Caco-2 (cell line): ENCODE measurements at regions not wholly inside any gene's neighbourhood (a gene's known extent, or its start where the extent isn't known, plus 50 kb on each side); places are given as distances from the start of the nearest gene placed in this dataset.

ENCODE experiments used
- BruUV-seq: library from RNA; stranded (reverse); fragments of 400-500 nt; replicated peaks from 2 replicates; lab custom pipeline; 2021; lab: Mats Ljungman, UMichigan
- CTCF ChIA-PET: fragments of 300-600 bp; sonication (Branson Sonifier 250); formaldehyde crosslinking; loops from one replicate; lab custom pipeline; 2022; ENCODE audit warnings: antibody characterized with exemption; lab: Charles Lee
- POLR2A ChIA-PET: fragments of 300-600 bp; sonication (Branson Sonifier 250); formaldehyde crosslinking; loops from one replicate; lab custom pipeline; 2022; ENCODE audit warnings: antibody characterized with exemption; lab: Charles Lee
- DNase-seq, 2 experiments: peaks; one replicate each; pipeline versions ENCODE4 v3.0.0 to v3.0.0-alpha.2; 2020 to 2022
- H3K27me3 ChIP-seq: replicated peaks from 2 replicates; pipeline ENCODE4 v1.6.0; 2011; ENCODE audit warnings: low read length; ENCODE audit not compliant: control insufficient read depth, insufficient read depth
- H3K36me3 ChIP-seq: 2 replicates; pipeline ENCODE4 v1.5.1; 2011; ENCODE audit warnings: low read length; ENCODE audit not compliant: control insufficient read depth, insufficient read depth
- H3K4me1 ChIP-seq: fragments of 250-450 bp; sonication (Bioruptor Pico); 2 replicates; pipeline ENCODE4 v1.5.1; 2020; ENCODE audit warnings: mild to moderate bottlenecking
- H3K4me3 ChIP-seq: 2 replicates; pipeline ENCODE4 v1.5.1; 2011; ENCODE audit warnings: low read depth, mild to moderate bottlenecking, control low read depth, low read length
- H3K9me3 ChIP-seq: fragments of 250-450 bp; sonication (Bioruptor Pico); 2 replicates; pipeline ENCODE4 v1.5.1; 2020; ENCODE audit warnings: mild to moderate bottlenecking, moderate library complexity
- H3K27ac Mint-ChIP-seq: one replicate; pipeline ENCODE4 v1.8.0; 2022; ENCODE audit warnings: mixed read lengths; ENCODE audit not compliant: unreplicated experiment
- H3K27me3 Mint-ChIP-seq: one replicate; pipeline ENCODE4 v1.8.0; 2022; ENCODE audit warnings: mixed read lengths; ENCODE audit not compliant: insufficient read depth, unreplicated experiment
- H3K36me3 Mint-ChIP-seq: one replicate; pipeline ENCODE4 v1.8.0; 2022; ENCODE audit warnings: mild to moderate bottlenecking, mixed read lengths; ENCODE audit not compliant: insufficient read depth, unreplicated experiment
- H3K4me1 Mint-ChIP-seq: one replicate; pipeline ENCODE4 v1.8.0; 2022; ENCODE audit warnings: low read depth, mixed read lengths; ENCODE audit not compliant: unreplicated experiment
- H3K4me3 Mint-ChIP-seq: one replicate; pipeline ENCODE4 v1.8.0; 2022; ENCODE audit warnings: mild to moderate bottlenecking, moderate library complexity, mixed read lengths; ENCODE audit not compliant: unreplicated experiment
- H3K9me3 Mint-ChIP-seq: one replicate; pipeline ENCODE4 v1.8.0; 2022; ENCODE audit warnings: mixed read lengths; ENCODE audit not compliant: unreplicated experiment
- CTCF ChIP-seq, 2 experiments: fragments of 200-600 bp in 1 of 2; IDR thresholded peaks; 1 replicate in 1 of 2; 2 replicates in 1 of 2; pipeline versions ENCODE4 v1.5.1 to v1.8.0; 2011 to 2022; ENCODE audit warnings: antibody characterized with exemption in 1 of 2, control low read depth in 1 of 2, inconsistent platforms in 1 of 2, low read depth in 1 of 2, low read length in 1 of 2, mild to moderate bottlenecking in 1 of 2, moderate library complexity in 1 of 2; ENCODE audit not compliant: insufficient read depth in 1 of 2, severe bottlenecking in 1 of 2, unreplicated experiment in 1 of 2
- intact Hi-C: fragments of 100-400 bp; cut with micrococcal nuclease; formaldehyde crosslinking; loops from one replicate; pipeline ENCODE4 v1.10.0; 2022; ENCODE audit not compliant: unreplicated experiment

GRCh38 chr5:153080940-153081339, 409.5 kb upstream of the GRIA1 start:
- peaks cover 14% of the 10 kb centered on the region for H3K4me1 ChIP-seq
- CTCF ChIA-PET: no interaction called here
- H3K27ac Mint-ChIP-seq: no peak overlapping the region
- H3K36me3 ChIP-seq: no peaks in the 10 kb centered on the region
- POLR2A ChIA-PET: no interaction called here
- no TSS peak for BruUV-seq
- peaks cover 8% of the 10 kb centered on the region for H3K9me3 Mint-ChIP-seq
- no peaks in the 10 kb centered on the region for H3K27me3 Mint-ChIP-seq
- H3K4me1 Mint-ChIP-seq: no peaks in the 10 kb centered on the region
- H3K27me3 ChIP-seq: no peaks in the 10 kb centered on the region
- no peak overlapping the region for H3K4me3 ChIP-seq
- H3K4me3 Mint-ChIP-seq: no peak overlapping the region
- TF ChIP-seq CTCF (IDR thresholded peaks at IDR 0.05; ENCODE audit: insufficient read depth in 1 of 2, low read depth in 1 of 2, low read length in 1 of 2, severe bottlenecking in 1 of 2, unreplicated experiment in 1 of 2): no peak
- H3K36me3 Mint-ChIP-seq: no peaks in the 10 kb centered on the region
- peaks cover 8% of the 10 kb centered on the region; the same call in 1 of the 2 replicates for H3K9me3 ChIP-seq
- intact Hi-C loops: no loop called here
- no peak for DNase-seq

- DNase-seq: no peak
- Histone ChIP-seq H3K27me3 (no peaks in the 10 kb centered on the region), H3K4me3 (no peak overlapping the region), H3K9me3 (peaks cover 8% of the 10 kb centered on the region; the same call in 1 of the 2 replicates), H3K4me1 (peaks cover 14% of the 10 kb centered on the region), H3K36me3 (no peaks in the 10 kb centered on the region)
- peaks cover 8% of the 10 kb centered on the region for H3K9me3 Mint-ChIP-seq
- H3K36me3 Mint-ChIP-seq: no peaks in the 10 kb centered on the region
- no TSS peak for BruUV-seq
- ChIA-PET CTCF (no interaction called here), POLR2A (no interaction called here)
- no peaks in the 10 kb centered on the region for H3K27me3 Mint-ChIP-seq
- H3K4me1 Mint-ChIP-seq: no peaks in the 10 kb centered on the region
- TF ChIP-seq CTCF (IDR thresholded peaks at IDR 0.05; ENCODE audit: insufficient read depth in 1 of 2, low read depth in 1 of 2, low read length in 1 of 2, severe bottlenecking in 1 of 2, unreplicated experiment in 1 of 2): no peak
- intact Hi-C loops: no loop called here
- H3K27ac Mint-ChIP-seq: no peak overlapping the region
- no peak overlapping the region for H3K4me3 Mint-ChIP-seq
These were observed 409.1 kb upstream of the GRIA1 start for GRCh38 chr5:153081385-153081784.

GRCh38 chr5:153084511-153084910, 406.0 kb upstream of the GRIA1 start:
- ChIA-PET POLR2A (no interaction called here), CTCF (no interaction called here)
- intact Hi-C loops: no loop called here
- H3K27ac Mint-ChIP-seq: no peak overlapping the region
- H3K4me1 Mint-ChIP-seq: no peaks in the 10 kb centered on the region
- DNase-seq: no peak
- H3K27me3 Mint-ChIP-seq: no peaks in the 10 kb centered on the region
- Histone ChIP-seq H3K4me1 (peaks cover 4% of the 10 kb centered on the region), H3K36me3 (no peaks in the 10 kb centered on the region), H3K4me3 (no peak overlapping the region), H3K27me3 (no peaks in the 10 kb centered on the region), H3K9me3 (peaks cover 8% of the 10 kb centered on the region; the same call in 1 of the 2 replicates)
- peaks cover 2% of the 10 kb centered on the region for H3K9me3 Mint-ChIP-seq
- H3K4me3 Mint-ChIP-seq: no peak overlapping the region
- BruUV-seq: no TSS peak
- TF ChIP-seq CTCF (IDR thresholded peaks at IDR 0.05; ENCODE audit: insufficient read depth in 1 of 2, low read depth in 1 of 2, low read length in 1 of 2, severe bottlenecking in 1 of 2, unreplicated experiment in 1 of 2): no peak
- no peaks in the 10 kb centered on the region for H3K36me3 Mint-ChIP-seq
